H1 (cell line): ENCODE measurements at regions not wholly inside any gene's neighbourhood (a gene's known extent, or its start where the extent isn't known, plus 50 kb on each side); places are given as distances from the start of the nearest gene placed in this dataset.

Source experiments
- CTCF ChIA-PET: fragments of 300-600 bp; sonication (Branson Sonifier 250); formaldehyde crosslinking; loops from one replicate; lab custom pipeline; 2021; ENCODE audit not compliant: partially characterized antibody; lab: Charles Lee
- POLR2A ChIA-PET: fragments of 300-600 bp; sonication (Branson Sonifier 250); formaldehyde crosslinking; loops from one replicate; lab custom pipeline; 2021; ENCODE audit warnings: inconsistent platforms; ENCODE audit not compliant: partially characterized antibody; lab: Charles Lee
- DNase-seq, 2 experiments: peaks; one replicate each; pipeline versions ENCODE4 v3.0.0 to v3.0.0-alpha.2; 2010 to 2022; ENCODE audit warnings: low spot score in 2 of 2, low read depth in 1 of 2, mixed read lengths in 1 of 2
- FAIRE-seq: peaks from 2 replicates; lab custom pipeline; 2011; peaks lifted over from hg19 to GRCh38; lab: Jason Lieb, UNC
- H2AFZ ChIP-seq: 2 replicates; pipeline ENCODE4 v1.8.1; 2012; ENCODE audit warnings: low read length, inconsistent platforms
- H2AK5ac ChIP-seq: 2 replicates; pipeline ENCODE4 v1.6.1; 2013; ENCODE audit warnings: low read depth, low read length
- H2BK120ac ChIP-seq: replicated peaks from 2 replicates; pipeline ENCODE3; 2013; ENCODE audit warnings: low read depth, low read length, inconsistent platforms
- H2BK12ac ChIP-seq: 2 replicates; pipeline ENCODE4 v1.6.1; 2013; ENCODE audit warnings: low read depth, low read length
- H2BK15ac ChIP-seq: 2 replicates; pipeline ENCODE4 v1.6.1; 2013; ENCODE audit warnings: low read length
- H2BK20ac ChIP-seq: 2 replicates; pipeline ENCODE4 v1.6.1; 2013; ENCODE audit warnings: low read length
- H2BK5ac ChIP-seq: 2 replicates; pipeline ENCODE4 v1.6.1; 2013; ENCODE audit warnings: low read depth, low read length
- H3K14ac ChIP-seq: 2 replicates; pipeline ENCODE4 v1.6.1; 2013; ENCODE audit warnings: inconsistent platforms; ENCODE audit not compliant: insufficient read length
- H3K18ac ChIP-seq: 2 replicates; pipeline ENCODE4 v1.6.1; 2013; ENCODE audit warnings: low read length; ENCODE audit errors: extremely low read depth
- H3K23ac ChIP-seq: 2 replicates; pipeline ENCODE4 v1.6.1; 2013; ENCODE audit warnings: inconsistent platforms; ENCODE audit not compliant: insufficient read length
- H3K23me2 ChIP-seq: 2 replicates; pipeline ENCODE4 v1.6.1; 2013; ENCODE audit warnings: low read depth, low read length
- H3K27ac ChIP-seq: 2 replicates; pipeline ENCODE4 v1.6.1; 2011; ENCODE audit warnings: low read depth, low read length, inconsistent platforms
- H3K27me3 ChIP-seq, 4 experiments: replicated peaks in 1 of 4; 1 replicate in 1 of 4; 2 replicates in 3 of 4; pipeline versions ENCODE4 v1.6.1 to v1.8.1; 2011 to 2013; ENCODE audit warnings: low read length in 3 of 4, mild to moderate bottlenecking in 3 of 4, inconsistent platforms in 2 of 4, mixed read lengths in 2 of 4, moderate library complexity in 1 of 4; ENCODE audit not compliant: control insufficient read depth in 3 of 4, insufficient read depth in 3 of 4; ENCODE audit errors: extremely low read depth in 1 of 4
- H3K36me3 ChIP-seq, 4 experiments: 2 replicates each; pipeline versions ENCODE4 v1.6.1 to v1.8.1; 2011 to 2013; ENCODE audit warnings: mild to moderate bottlenecking in 4 of 4, low read length in 3 of 4, moderate library complexity in 2 of 4, control low read depth in 1 of 4, inconsistent platforms in 1 of 4; ENCODE audit not compliant: insufficient read depth in 4 of 4, control insufficient read depth in 2 of 4
- H3K4ac ChIP-seq: replicated peaks from 2 replicates; pipeline ENCODE3; 2013; ENCODE audit warnings: low read length, low read depth, mixed read lengths, inconsistent platforms; ENCODE audit not compliant: insufficient read length
- H3K4me1 ChIP-seq, 4 experiments: replicated peaks in 1 of 4; 1 replicate in 1 of 4; 2 replicates in 3 of 4; pipeline versions ENCODE4 v1.6.1 to v1.8.1; 2011 to 2013; ENCODE audit warnings: low read length in 3 of 4, inconsistent platforms in 2 of 4, mixed read lengths in 1 of 4; ENCODE audit not compliant: insufficient read depth in 4 of 4, control insufficient read depth in 3 of 4
- H3K4me2 ChIP-seq, 2 experiments: 2 replicates each; pipeline versions ENCODE4 v1.6.1 to v1.8.1; 2011 to 2013; ENCODE audit warnings: low read depth in 2 of 2, low read length in 2 of 2, control low read depth in 1 of 2, inconsistent platforms in 1 of 2, mild to moderate bottlenecking in 1 of 2; ENCODE audit not compliant: insufficient read depth in 1 of 2
- H3K4me3 ChIP-seq, 4 experiments: fragments of 200-600, 300-600 bp in 1 of 4; sonication (generic), shearing (Covaris generic), sonication (Bioruptor Twin) in 1 of 4; 2 replicates each; pipeline versions ENCODE4 v1.5.1 to v1.8.1; 2011 to 2016; ENCODE audit warnings: low read length in 4 of 4, low read depth in 3 of 4, control low read depth in 2 of 4, inconsistent platforms in 2 of 4, mild to moderate bottlenecking in 2 of 4, mixed read lengths in 1 of 4, moderate library complexity in 1 of 4; ENCODE audit not compliant: insufficient read depth in 2 of 4; ENCODE audit errors: extremely low read depth in 1 of 4
- H3K56ac ChIP-seq: replicated peaks from 2 replicates; pipeline ENCODE3; 2013; ENCODE audit warnings: low read depth, mild to moderate bottlenecking, mixed read lengths, low read length, inconsistent platforms; ENCODE audit not compliant: insufficient read length
- H3K79me1 ChIP-seq: 2 replicates; pipeline ENCODE4 v1.6.1; 2013; ENCODE audit warnings: low read depth, low read length, control low read depth
- H3K79me2 ChIP-seq, 2 experiments: 2 replicates each; pipeline versions ENCODE4 v1.6.1 to v1.8.1; 2012 to 2013; ENCODE audit warnings: low read length in 2 of 2, mild to moderate bottlenecking in 2 of 2, inconsistent platforms in 1 of 2; ENCODE audit not compliant: insufficient read depth in 2 of 2, control insufficient read depth in 1 of 2
- H3K9ac ChIP-seq, 4 experiments: replicated peaks in 1 of 4; 1 replicate in 1 of 4; 2 replicates in 3 of 4; pipeline versions ENCODE4 v1.6.1 to v1.8.1; 2011 to 2013; ENCODE audit warnings: low read depth in 3 of 4, low read length in 3 of 4, control low read depth in 2 of 4, mild to moderate bottlenecking in 2 of 4, moderate library complexity in 2 of 4, inconsistent platforms in 1 of 4; ENCODE audit errors: extremely low read depth in 1 of 4
- H3K9me3 ChIP-seq, 2 experiments: 2 replicates each; pipeline versions ENCODE4 v1.6.1 to v1.8.1; 2012 to 2013; ENCODE audit warnings: mild to moderate bottlenecking in 2 of 2, moderate library complexity in 2 of 2, control low read depth in 1 of 2, inconsistent platforms in 1 of 2, low read depth in 1 of 2, low read length in 1 of 2, mixed read lengths in 1 of 2; ENCODE audit not compliant: insufficient read depth in 2 of 2
- H4K20me1 ChIP-seq, 2 experiments: replicated peaks in 1 of 2; 2 replicates each; pipeline versions ENCODE3 to v1.8.1; 2011 to 2013; ENCODE audit warnings: inconsistent platforms in 2 of 2, low read length in 2 of 2, mild to moderate bottlenecking in 1 of 2; ENCODE audit not compliant: insufficient read depth in 2 of 2, control insufficient read depth in 1 of 2
- H4K5ac ChIP-seq: 2 replicates; pipeline ENCODE4 v1.6.1; 2013; ENCODE audit warnings: low read length, low read depth, mixed read lengths, inconsistent platforms; ENCODE audit not compliant: insufficient read length
- H4K8ac ChIP-seq: 2 replicates; pipeline ENCODE4 v1.8.0; 2013; ENCODE audit warnings: mild to moderate bottlenecking, moderate library complexity, low read length, inconsistent platforms; ENCODE audit not compliant: insufficient read depth; ENCODE audit errors: extremely low read depth
- H4K91ac ChIP-seq: replicated peaks from 2 replicates; pipeline ENCODE3; 2013; ENCODE audit warnings: low read length, mixed read lengths, inconsistent platforms; ENCODE audit not compliant: insufficient read length
- ATF3 ChIP-seq: IDR thresholded peaks from 2 replicates; pipeline ENCODE4 v1.6.1; 2011; ENCODE audit warnings: low read depth, mild to moderate bottlenecking, low read length; ENCODE audit not compliant: insufficient read depth
- CHD1 ChIP-seq: IDR thresholded peaks from 2 replicates; pipeline ENCODE4 v1.6.1; 2012; ENCODE audit warnings: low read depth, low read length, improper control_type of control experiment
- KDM1A ChIP-seq: fragments of 200-600, 300-600 bp; sonication (generic); IDR thresholded peaks from 2 replicates; pipeline ENCODE4 v1.7.1; 2016; ENCODE audit warnings: mild to moderate bottlenecking, low read length, borderline replicate concordance
- NRF1 ChIP-seq: IDR thresholded peaks from 2 replicates; pipeline ENCODE4 v1.6.1; 2011; ENCODE audit warnings: mild to moderate bottlenecking, low read depth, low read length, improper control_type of control experiment
- POU5F1 ChIP-seq: IDR thresholded peaks from 2 replicates; pipeline ENCODE4 v1.6.1; 2011; ENCODE audit warnings: low read depth, mild to moderate bottlenecking, low read length, moderate library complexity
- WGBS, 2 experiments: shearing (Covaris generic) in 1 of 2; methylation state at CpG; one replicate each; pipeline versions ENCODE4 v1.1.6 to v1.1.7; 2013 to 2015; ENCODE audit warnings: low lambda C conversion rate in 2 of 2, mixed read lengths in 2 of 2, inconsistent platforms in 1 of 2, low coverage in 1 of 2, missing lambda C conversion rate in 1 of 2; ENCODE audit not compliant: insufficient replicate concordance in 2 of 2, insufficient coverage in 1 of 2, insufficient read length in 1 of 2; ENCODE audit errors: extremely low coverage in 1 of 2, missing lambda C conversion rate in 1 of 2; 5-methylcytosine and 5-hydroxymethylcytosine counted together

GRCh38 chr1:217109928-217110327 is 386.7 kb upstream of the ESRRG start:
- H3K56ac ChIP-seq: no peak overlapping the region
- ChIA-PET POLR2A (interaction anchor here (0.8 kb wide), 1 partner anchor 26 kb away, joined by 3 read pairs; no protein-coding TSS in a partner anchor), CTCF (interaction anchor here (1.3 kb wide), 1 partner anchor 10 kb away, joined by 4 read pairs; no protein-coding TSS in a partner anchor)
- TF ChIP-seq KDM1A: no peak
- TF ChIP-seq NRF1: no peak
- no peak for TF ChIP-seq CHD1
- TF ChIP-seq POU5F1: no peak
- no peak for TF ChIP-seq ATF3

More at GRCh38 chr1:217109928-217110327, 386.7 kb upstream of the ESRRG start:
- Histone ChIP-seq H3K4me3 (no peak overlapping the region), H4K8ac (no peak overlapping the region), H4K20me1 (no peaks in the 10 kb centered on the region), H3K4me1 (no peaks in the 10 kb centered on the region), H3K27me3 (no peaks in the 10 kb centered on the region), H3K79me1 (no peaks in the 10 kb centered on the region), H3K36me3 (no peaks in the 10 kb centered on the region), H4K91ac (no peak overlapping the region), H2BK5ac (no peak overlapping the region), H3K9me3 (no peaks in the 10 kb centered on the region), H2BK20ac (no peak overlapping the region), H4K5ac (no peak overlapping the region), H2AFZ (no peak overlapping the region), H2AK5ac (no peak overlapping the region), H2BK12ac (no peak overlapping the region), H3K4me2 (no peak overlapping the region), H3K23me2 (no peaks in the 10 kb centered on the region), H3K18ac (no peak overlapping the region), H3K23ac (no peak overlapping the region), H3K27ac (no peak overlapping the region), H3K14ac (no peak overlapping the region), H3K9ac (no peak overlapping the region), H3K4ac (no peak overlapping the region), H3K79me2 (no peaks in the 10 kb centered on the region), H2BK15ac (no peak overlapping the region), H2BK120ac (no peak overlapping the region)
- FAIRE-seq (no peak), DNase-seq (no peak)
- WGBS, 2 experiments: 91% methylated on average over 1 of the region's 1 CpG; no CpG with 5 or more reads in 1 of the 2 experiments
